HepG2 (cell line): ENCODE measurements at regions not wholly inside any gene's neighbourhood (a gene's known extent, or its start where the extent isn't known, plus 50 kb on each side); places are given as distances from the start of the nearest gene placed in this dataset.

Source experiments
- ATAC-seq: fragments of 200-7000 bp; cut with Tn5 transposase; 3 replicates; pipeline ENCODE4 v1.9.1; 2020; ENCODE audit warnings: mild to moderate bottlenecking, moderate library complexity
- BruUV-seq: library from RNA; stranded (reverse); fragments of 400-500 nt; replicated peaks from 2 replicates; lab custom pipeline; 2021; lab: Mats Ljungman, UMichigan
- CTCF ChIA-PET: fragments of 300-600 bp; formaldehyde crosslinking; extraction: SDS; loops from one replicate; lab custom pipeline; 2021; ENCODE audit warnings: low total read pairs, inconsistent platforms, low intra/inter-chr PET ratio; lab: Yijun Ruan, JAX
- POLR2A ChIA-PET: fragments of 350-600 bp; sonication (Branson Sonifier 250); formaldehyde crosslinking; loops from one replicate; lab custom pipeline; 2020; ENCODE audit warnings: antibody characterized with exemption, inconsistent platforms; lab: Yijun Ruan, JAX
- DNase-seq: peaks from one replicate; pipeline ENCODE4 v3.0.0-alpha.2; 2015; ENCODE audit warnings: low spot score
- FAIRE-seq: peaks from 3 replicates; lab custom pipeline; 2011; peaks lifted over from hg19 to GRCh38; lab: Jason Lieb, UNC
- H2AFZ ChIP-seq: one replicate; pipeline ENCODE4 v1.6.1; 2011; ENCODE audit warnings: low read length, inconsistent platforms
- H3K27ac ChIP-seq: fragments of 300-600 bp; 3 replicates; pipeline ENCODE4 v1.8.0; 2011; ENCODE audit warnings: mixed run types, mild to moderate bottlenecking, mixed read lengths, low read length, inconsistent platforms; ENCODE audit not compliant: insufficient read depth; ENCODE audit errors: extremely low read length
- H3K27me3 ChIP-seq, 2 experiments: fragments of 200-600 bp in 1 of 2; 2 replicates in 1 of 2; 3 replicates in 1 of 2; pipeline versions ENCODE4 v1.6.0 to v1.8.0; 2011; ENCODE audit warnings: low read length in 2 of 2, mild to moderate bottlenecking in 2 of 2, moderate library complexity in 2 of 2, inconsistent platforms in 1 of 2; ENCODE audit not compliant: insufficient read depth in 2 of 2, control insufficient read depth in 1 of 2
- H3K36me3 ChIP-seq, 2 experiments: fragments of 200-600 bp in 1 of 2; replicated peaks in 1 of 2; 2 replicates in 1 of 2; 3 replicates in 1 of 2; pipeline versions ENCODE4 v1.5.1 to v1.8.0; 2011; ENCODE audit warnings: low read length in 2 of 2, inconsistent platforms in 1 of 2; ENCODE audit not compliant: insufficient read depth in 2 of 2, control insufficient read depth in 1 of 2
- H3K4me1 ChIP-seq: 2 replicates; pipeline ENCODE4 v1.5.1; 2012; ENCODE audit warnings: low read length, inconsistent platforms; ENCODE audit not compliant: insufficient read depth
- H3K4me2 ChIP-seq: 2 replicates; pipeline ENCODE4 v1.6.0; 2011; ENCODE audit warnings: low read depth, low read length, inconsistent platforms
- H3K4me3 ChIP-seq, 3 experiments: fragments of 200-600 bp in 1 of 3; sonication (generic), shearing (Covaris generic) in 1 of 3; replicated peaks in 1 of 3; 2 replicates each; pipeline ENCODE4 v1.5.1; 2011 to 2016; ENCODE audit warnings: low read length in 3 of 3, inconsistent platforms in 2 of 3, low read depth in 2 of 3, mild to moderate bottlenecking in 2 of 3, control low read depth in 1 of 3, mixed read lengths in 1 of 3; ENCODE audit not compliant: insufficient read depth in 1 of 3
- H3K79me2 ChIP-seq: one replicate; pipeline ENCODE4 v1.6.1; 2011; ENCODE audit warnings: low read length, inconsistent platforms; ENCODE audit not compliant: insufficient read depth
- H3K9ac ChIP-seq: 2 replicates; pipeline ENCODE4 v1.6.0; 2011; ENCODE audit warnings: mild to moderate bottlenecking, low read depth, low read length, inconsistent platforms; ENCODE audit not compliant: insufficient read depth
- H3K9me3 ChIP-seq: 2 replicates; pipeline ENCODE4 v1.5.1; 2012; ENCODE audit warnings: mild to moderate bottlenecking, low read length
- H4K20me1 ChIP-seq: 2 replicates; pipeline ENCODE4 v1.6.0; 2011; ENCODE audit warnings: inconsistent platforms, mild to moderate bottlenecking, low read length, moderate library complexity; ENCODE audit not compliant: insufficient read depth
- CBX5 ChIP-seq: sonication (generic); formaldehyde crosslinking; IDR thresholded peaks from 2 replicates; pipeline ENCODE4 v1.4.0; 2020; ENCODE audit warnings: missing genetic modification reagents, borderline replicate concordance
- CREB1 ChIP-seq, 2 experiments: fragments of 450-650 bp in 1 of 2; IDR thresholded peaks; 2 replicates each; pipeline ENCODE4 v1.6.1; 2016 to 2017; ENCODE audit warnings: control low read depth in 1 of 2, mild to moderate bottlenecking in 1 of 2, missing compliant biosample characterization in 1 of 2, missing genetic modification characterization in 1 of 2
- HOXA3 ChIP-seq: sonication (generic); formaldehyde crosslinking; IDR thresholded peaks from 2 replicates; pipeline ENCODE4 v1.5.0; 2020; ENCODE audit warnings: missing genetic modification reagents
- MTA3 ChIP-seq: sonication (generic); formaldehyde crosslinking; IDR thresholded peaks from 2 replicates; pipeline ENCODE4 v1.4.0; 2020; ENCODE audit warnings: missing genetic modification reagents
- NFIB ChIP-seq: sonication (generic); formaldehyde crosslinking; IDR thresholded peaks from 2 replicates; pipeline ENCODE4 v1.9.0; 2021; ENCODE audit warnings: missing genetic modification reagents, mild to moderate bottlenecking, borderline replicate concordance
- THAP11 ChIP-seq: IDR thresholded peaks from 2 replicates; pipeline ENCODE4 v1.6.1; 2016; ENCODE audit warnings: missing biosample characterization, missing genetic modification reagents
- ZKSCAN1 ChIP-seq: fragments of 150-350 bp; IDR thresholded peaks from 2 replicates; pipeline ENCODE4 v1.6.1; 2014; ENCODE audit warnings: low read length
- ZNF180 ChIP-seq: sonication (generic); formaldehyde crosslinking; IDR thresholded peaks from 2 replicates; pipeline ENCODE4 v1.4.0; 2020; ENCODE audit warnings: low read depth, missing genetic modification reagents, borderline replicate concordance
- ZNF556 ChIP-seq: sonication (generic); formaldehyde crosslinking; IDR thresholded peaks from 2 replicates; pipeline ENCODE4 v1.4.0; 2020; ENCODE audit warnings: mild to moderate bottlenecking, missing genetic modification reagents, borderline replicate concordance
- ZNF558 ChIP-seq: sonication (generic); formaldehyde crosslinking; IDR thresholded peaks from 2 replicates; pipeline ENCODE4 v1.9.0; 2022; ENCODE audit warnings: mild to moderate bottlenecking, missing genetic modification reagents, borderline replicate concordance
- ZNF75D ChIP-seq: sonication (generic); formaldehyde crosslinking; IDR thresholded peaks from 2 replicates; pipeline ENCODE4 v1.8.1; 2023; ENCODE audit warnings: missing genetic modification reagents, mild to moderate bottlenecking, borderline replicate concordance
- in situ Hi-C: cut with HindIII; loops from 2 replicates; pipeline ENCODE4 v1.10.0; 2017; ENCODE audit warnings: low pct_unique_long_range_greater_than_20kb; ENCODE audit not compliant: extremely low pct_ligation_motif_present
- intact Hi-C: fragments of 100-400 bp; cut with micrococcal nuclease; formaldehyde crosslinking; loops from one replicate; pipeline ENCODE4 v1.10.0; 2022; ENCODE audit not compliant: unreplicated experiment
- TF ChIP-seq, protein P1 (sequence below): sonication (generic); formaldehyde crosslinking; IDR thresholded peaks from 2 replicates; pipeline ENCODE4 v1.4.0; 2020; ENCODE audit warnings: missing genetic modification reagents
- TF ChIP-seq, protein P2 (sequence below): sonication (generic); formaldehyde crosslinking; IDR thresholded peaks from 2 replicates; pipeline ENCODE4 v1.4.0; 2020; ENCODE audit warnings: missing genetic modification reagents, borderline replicate concordance

GRCh38 chr6:106882138-106882537 lies 92.4 kb downstream of the CD24 start:
- ChIA-PET POLR2A (no interaction called here), CTCF (no interaction called here)
- no TSS peak for BruUV-seq
- no peak for DNase-seq
- no peaks in the 10 kb centered on the region for H4K20me1 ChIP-seq
- peaks cover 37% of the 10 kb centered on the region for H3K4me1 ChIP-seq
- FAIRE-seq: no peak
- H3K36me3 ChIP-seq: no peaks in the 10 kb centered on the region
- no peak overlapping the region for H3K9ac ChIP-seq
- no peak for ATAC-seq
- no peak overlapping the region for H3K4me2 ChIP-seq
- H3K79me2 ChIP-seq: no peaks in the 10 kb centered on the region
- H3K27ac ChIP-seq: no peak overlapping the region
- H3K27me3 ChIP-seq: no peaks in the 10 kb centered on the region; a peak in 1 of 5 replicates
- no peak overlapping the region for H3K4me3 ChIP-seq
- no peak overlapping the region for H2AFZ ChIP-seq
- intact Hi-C loops (loop anchor here (10.0 kb wide), 2 partner anchors 93 to 197 kb away; partner anchors contain the start of gene CD24), in situ Hi-C loops (no loop called here)
- TF ChIP-seq, protein P1, sequence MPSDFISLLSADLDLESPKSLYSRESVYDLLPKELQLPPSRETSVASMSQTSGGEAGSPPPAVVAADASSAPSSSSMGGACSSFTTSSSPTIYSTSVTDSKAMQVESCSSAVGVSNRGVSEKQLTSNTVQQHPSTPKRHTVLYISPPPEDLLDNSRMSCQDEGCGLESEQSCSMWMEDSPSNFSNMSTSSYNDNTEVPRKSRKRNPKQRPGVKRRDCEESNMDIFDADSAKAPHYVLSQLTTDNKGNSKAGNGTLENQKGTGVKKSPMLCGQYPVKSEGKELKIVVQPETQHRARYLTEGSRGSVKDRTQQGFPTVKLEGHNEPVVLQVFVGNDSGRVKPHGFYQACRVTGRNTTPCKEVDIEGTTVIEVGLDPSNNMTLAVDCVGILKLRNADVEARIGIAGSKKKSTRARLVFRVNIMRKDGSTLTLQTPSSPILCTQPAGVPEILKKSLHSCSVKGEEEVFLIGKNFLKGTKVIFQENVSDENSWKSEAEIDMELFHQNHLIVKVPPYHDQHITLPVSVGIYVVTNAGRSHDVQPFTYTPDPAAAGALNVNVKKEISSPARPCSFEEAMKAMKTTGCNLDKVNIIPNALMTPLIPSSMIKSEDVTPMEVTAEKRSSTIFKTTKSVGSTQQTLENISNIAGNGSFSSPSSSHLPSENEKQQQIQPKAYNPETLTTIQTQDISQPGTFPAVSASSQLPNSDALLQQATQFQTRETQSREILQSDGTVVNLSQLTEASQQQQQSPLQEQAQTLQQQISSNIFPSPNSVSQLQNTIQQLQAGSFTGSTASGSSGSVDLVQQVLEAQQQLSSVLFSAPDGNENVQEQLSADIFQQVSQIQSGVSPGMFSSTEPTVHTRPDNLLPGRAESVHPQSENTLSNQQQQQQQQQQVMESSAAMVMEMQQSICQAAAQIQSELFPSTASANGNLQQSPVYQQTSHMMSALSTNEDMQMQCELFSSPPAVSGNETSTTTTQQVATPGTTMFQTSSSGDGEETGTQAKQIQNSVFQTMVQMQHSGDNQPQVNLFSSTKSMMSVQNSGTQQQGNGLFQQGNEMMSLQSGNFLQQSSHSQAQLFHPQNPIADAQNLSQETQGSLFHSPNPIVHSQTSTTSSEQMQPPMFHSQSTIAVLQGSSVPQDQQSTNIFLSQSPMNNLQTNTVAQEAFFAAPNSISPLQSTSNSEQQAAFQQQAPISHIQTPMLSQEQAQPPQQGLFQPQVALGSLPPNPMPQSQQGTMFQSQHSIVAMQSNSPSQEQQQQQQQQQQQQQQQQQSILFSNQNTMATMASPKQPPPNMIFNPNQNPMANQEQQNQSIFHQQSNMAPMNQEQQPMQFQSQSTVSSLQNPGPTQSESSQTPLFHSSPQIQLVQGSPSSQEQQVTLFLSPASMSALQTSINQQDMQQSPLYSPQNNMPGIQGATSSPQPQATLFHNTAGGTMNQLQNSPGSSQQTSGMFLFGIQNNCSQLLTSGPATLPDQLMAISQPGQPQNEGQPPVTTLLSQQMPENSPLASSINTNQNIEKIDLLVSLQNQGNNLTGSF (CRISPR knock-in tag): no peak
- TF ChIP-seq ZKSCAN1: no peak
- TF ChIP-seq MTA3 (CRISPR knock-in tag): no peak
- no peak for TF ChIP-seq CBX5
- no peak for TF ChIP-seq HOXA3
- TF ChIP-seq ZNF180 (CRISPR knock-in tag): no peak
- no peak for TF ChIP-seq THAP11
- TF ChIP-seq NFIB: no peak
- TF ChIP-seq ZNF556: no peak
- TF ChIP-seq CREB1 (IDR thresholded peaks at IDR 0.05): no peak
- no peak for TF ChIP-seq CREB1 (CRISPR knock-in tag; IDR thresholded peaks at IDR 0.05)
- TF ChIP-seq, protein P2, sequence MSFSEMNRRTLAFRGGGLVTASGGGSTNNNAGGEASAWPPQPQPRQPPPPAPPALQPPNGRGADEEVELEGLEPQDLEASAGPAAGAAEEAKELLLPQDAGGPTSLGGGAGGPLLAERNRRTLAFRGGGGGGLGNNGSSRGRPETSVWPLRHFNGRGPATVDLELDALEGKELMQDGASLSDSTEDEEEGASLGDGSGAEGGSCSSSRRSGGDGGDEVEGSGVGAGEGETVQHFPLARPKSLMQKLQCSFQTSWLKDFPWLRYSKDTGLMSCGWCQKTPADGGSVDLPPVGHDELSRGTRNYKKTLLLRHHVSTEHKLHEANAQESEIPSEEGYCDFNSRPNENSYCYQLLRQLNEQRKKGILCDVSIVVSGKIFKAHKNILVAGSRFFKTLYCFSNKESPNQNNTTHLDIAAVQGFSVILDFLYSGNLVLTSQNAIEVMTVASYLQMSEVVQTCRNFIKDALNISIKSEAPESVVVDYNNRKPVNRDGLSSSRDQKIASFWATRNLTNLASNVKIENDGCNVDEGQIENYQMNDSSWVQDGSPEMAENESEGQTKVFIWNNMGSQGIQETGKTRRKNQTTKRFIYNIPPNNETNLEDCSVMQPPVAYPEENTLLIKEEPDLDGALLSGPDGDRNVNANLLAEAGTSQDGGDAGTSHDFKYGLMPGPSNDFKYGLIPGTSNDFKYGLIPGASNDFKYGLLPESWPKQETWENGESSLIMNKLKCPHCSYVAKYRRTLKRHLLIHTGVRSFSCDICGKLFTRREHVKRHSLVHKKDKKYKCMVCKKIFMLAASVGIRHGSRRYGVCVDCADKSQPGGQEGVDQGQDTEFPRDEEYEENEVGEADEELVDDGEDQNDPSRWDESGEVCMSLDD (CRISPR knock-in tag): no peak
- TF ChIP-seq ZNF75D (CRISPR knock-in tag): no peak
- no peak for TF ChIP-seq ZNF558 (CRISPR knock-in tag)
- H3K9me3 ChIP-seq: no peaks in the 10 kb centered on the region
